OCI-LY7 (cell line): ENCODE measurements at regions not wholly inside any gene's neighbourhood (a gene's known extent, or its start where the extent isn't known, plus 50 kb on each side); places are given as distances from the start of the nearest gene placed in this dataset.

Experiments
- BruUV-seq: library from RNA; stranded (reverse); fragments of 400-500 nt; replicated peaks from 2 replicates; lab custom pipeline; 2021; lab: Mats Ljungman, UMichigan
- CTCF ChIA-PET: fragments of 300-600 bp; sonication (Branson Sonifier 250); formaldehyde crosslinking; loops from one replicate; lab custom pipeline; 2022; ENCODE audit warnings: antibody characterized with exemption; ENCODE audit not compliant: unreplicated experiment; lab: Charles Lee
- POLR2A ChIA-PET: fragments of 300-600 bp; sonication (Branson Sonifier 250); formaldehyde crosslinking; loops from one replicate; lab custom pipeline; 2022; ENCODE audit warnings: antibody characterized with exemption; lab: Charles Lee
- DNase-seq: peaks from one replicate; pipeline ENCODE4 v3.0.0-alpha.2; 2015; ENCODE audit warnings: low spot score
- H2AFZ ChIP-seq: fragments of 200-600 bp; sonication (generic), shearing (Covaris generic); 2 replicates; pipeline ENCODE4 v1.6.1; 2014; ENCODE audit warnings: mild to moderate bottlenecking, antibody characterized with exemption, low read length, moderate library complexity
- H3K27ac ChIP-seq: fragments of 200-600 bp; sonication (generic); 2 replicates; pipeline ENCODE4 v1.5.1; 2014; ENCODE audit warnings: mixed run types, low read depth, mild to moderate bottlenecking, moderate library complexity, low read length, inconsistent platforms; ENCODE audit not compliant: poor library complexity, severe bottlenecking
- H3K36me3 ChIP-seq: fragments of 200-600 bp; sonication (generic); 2 replicates; pipeline ENCODE4 v1.6.1; 2014; ENCODE audit warnings: mild to moderate bottlenecking, antibody characterized with exemption, low read length, moderate library complexity, mixed read lengths; ENCODE audit not compliant: insufficient read depth
- H3K4me1 ChIP-seq: fragments of 200-600 bp; sonication (generic); 2 replicates; pipeline ENCODE4 v1.5.1; 2014; ENCODE audit warnings: mild to moderate bottlenecking, low read length; ENCODE audit not compliant: insufficient read depth, poor library complexity, severe bottlenecking
- H3K4me2 ChIP-seq: fragments of 200-600 bp; sonication (generic); 2 replicates; pipeline ENCODE4 v1.6.1; 2014; ENCODE audit warnings: mild to moderate bottlenecking, low read length
- H3K4me3 ChIP-seq: fragments of 200-600 bp; sonication (generic); 2 replicates; pipeline ENCODE4 v1.5.1; 2014; ENCODE audit warnings: mild to moderate bottlenecking, low read depth, low read length; ENCODE audit not compliant: poor library complexity, severe bottlenecking
- H3K79me2 ChIP-seq: fragments of 200-600 bp; sonication (generic); 2 replicates; pipeline ENCODE4 v1.6.1; 2016; ENCODE audit warnings: low read depth, mild to moderate bottlenecking, low read length, moderate library complexity, mixed read lengths; ENCODE audit not compliant: insufficient read depth
- H3K9me2 ChIP-seq: fragments of 200-600 bp; sonication (generic); 2 replicates; pipeline ENCODE4 v1.6.1; 2016; ENCODE audit warnings: mild to moderate bottlenecking, low read length, mixed read lengths; ENCODE audit not compliant: insufficient read depth
- H3K9me3 ChIP-seq: fragments of 200-600 bp; sonication (generic); 2 replicates; pipeline ENCODE4 v1.6.1; 2014; ENCODE audit warnings: mild to moderate bottlenecking, mixed run types, low read length, mixed read lengths
- H4K20me1 ChIP-seq: fragments of 200-600 bp; sonication (generic); 2 replicates; pipeline ENCODE4 v1.6.1; 2014; ENCODE audit warnings: mild to moderate bottlenecking, antibody characterized with exemption, low read length, moderate library complexity, mixed read lengths; ENCODE audit not compliant: insufficient read depth
- EZH2phosphoT487 ChIP-seq: fragments of 200-600 bp; sonication (generic); IDR thresholded peaks from 2 replicates; pipeline ENCODE4 v1.6.1; 2018; ENCODE audit warnings: low read depth, borderline replicate concordance, mild to moderate bottlenecking, mixed run types, antibody characterized with exemption, low read length, moderate library complexity, mixed read lengths
- intact Hi-C: fragments of 100-400 bp; cut with micrococcal nuclease; formaldehyde crosslinking; loops from one replicate; pipeline ENCODE4 v1.10.0; 2022; ENCODE audit not compliant: unreplicated experiment
- TF ChIP-seq, protein P1 (sequence below): fragments of 200-600 bp; sonication (generic); conservative IDR thresholded peaks from 2 replicates; pipeline ENCODE4 v1.5.1; 2014; ENCODE audit warnings: mild to moderate bottlenecking, antibody characterized with exemption, low read length, moderate library complexity, mixed read lengths

DNA sequence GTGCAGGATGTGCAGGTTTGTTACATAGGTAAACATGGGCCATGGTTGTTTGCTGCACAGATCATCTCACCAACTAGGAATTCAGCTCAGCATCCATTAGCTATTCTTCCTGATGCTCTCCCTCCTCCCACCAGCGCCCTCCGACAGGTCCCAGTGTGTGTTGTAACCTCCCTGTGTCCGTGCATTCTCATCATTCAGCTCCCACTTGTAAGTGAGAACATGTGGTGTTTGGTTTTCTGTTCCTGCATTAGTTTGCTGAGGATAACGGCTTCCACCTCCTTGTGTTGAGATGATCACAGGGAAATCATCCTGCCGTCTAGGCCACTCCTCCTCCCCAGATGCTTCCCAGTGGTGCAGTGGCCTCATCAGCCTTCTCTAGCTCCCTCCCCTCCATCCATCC lies 261.6 kb upstream of the GALNT17 start:
- H3K79me2 ChIP-seq, result no peaks in the 10 kb centered on the region

DNA sequence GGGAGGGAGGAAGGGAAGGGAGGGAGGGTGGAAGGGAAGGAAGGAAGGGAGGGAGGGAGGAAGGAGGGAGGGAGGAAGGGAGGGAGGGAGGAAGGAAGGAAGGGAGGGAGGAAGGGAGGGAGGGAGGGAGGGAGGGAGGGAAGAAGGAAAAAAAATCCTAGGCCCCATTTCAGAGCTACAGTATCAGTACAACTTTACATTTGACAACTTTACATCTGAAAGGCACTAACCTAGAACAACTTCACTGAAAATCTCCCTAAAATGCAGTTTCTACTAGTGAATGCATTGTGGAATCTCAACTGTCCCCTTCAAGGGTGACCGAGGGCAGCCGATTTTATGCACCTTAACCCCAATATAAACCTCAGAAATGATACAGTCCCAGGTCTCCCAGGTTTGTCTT lies 259.8 kb upstream of the GALNT17 start:
- Histone ChIP-seq H3K27ac (no peak overlapping the region), H4K20me1 (no peaks in the 10 kb centered on the region), H3K9me2 (no peaks in the 10 kb centered on the region), H3K36me3 (no peaks in the 10 kb centered on the region), H3K79me2 (no peaks in the 10 kb centered on the region), H3K4me3 (no peak overlapping the region), H3K4me2 (no peak overlapping the region), H3K9me3 (no peaks in the 10 kb centered on the region), H3K4me1 (no peaks in the 10 kb centered on the region), H2AFZ (no peak overlapping the region)
- CTCF ChIA-PET, result no interaction called here
- intact Hi-C loops, result no loop called here
- TF ChIP-seq, protein P1, sequence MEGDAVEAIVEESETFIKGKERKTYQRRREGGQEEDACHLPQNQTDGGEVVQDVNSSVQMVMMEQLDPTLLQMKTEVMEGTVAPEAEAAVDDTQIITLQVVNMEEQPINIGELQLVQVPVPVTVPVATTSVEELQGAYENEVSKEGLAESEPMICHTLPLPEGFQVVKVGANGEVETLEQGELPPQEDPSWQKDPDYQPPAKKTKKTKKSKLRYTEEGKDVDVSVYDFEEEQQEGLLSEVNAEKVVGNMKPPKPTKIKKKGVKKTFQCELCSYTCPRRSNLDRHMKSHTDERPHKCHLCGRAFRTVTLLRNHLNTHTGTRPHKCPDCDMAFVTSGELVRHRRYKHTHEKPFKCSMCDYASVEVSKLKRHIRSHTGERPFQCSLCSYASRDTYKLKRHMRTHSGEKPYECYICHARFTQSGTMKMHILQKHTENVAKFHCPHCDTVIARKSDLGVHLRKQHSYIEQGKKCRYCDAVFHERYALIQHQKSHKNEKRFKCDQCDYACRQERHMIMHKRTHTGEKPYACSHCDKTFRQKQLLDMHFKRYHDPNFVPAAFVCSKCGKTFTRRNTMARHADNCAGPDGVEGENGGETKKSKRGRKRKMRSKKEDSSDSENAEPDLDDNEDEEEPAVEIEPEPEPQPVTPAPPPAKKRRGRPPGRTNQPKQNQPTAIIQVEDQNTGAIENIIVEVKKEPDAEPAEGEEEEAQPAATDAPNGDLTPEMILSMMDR, result no peak
- TF ChIP-seq EZH2phosphoT487, result no peak
- POLR2A ChIA-PET, result no interaction called here
- BruUV-seq, result no TSS peak
- no peak for DNase-seq

More for the DNA sequence above, 261.6 kb upstream of the GALNT17 start:
- intact Hi-C loops, result no loop called here
- no peaks in the 10 kb centered on the region for H4K20me1 ChIP-seq
- H3K4me3 ChIP-seq, result no peak overlapping the region
- no peaks in the 10 kb centered on the region for H3K9me3 ChIP-seq
- DNase-seq, result no peak
- BruUV-seq, result no TSS peak
- H3K4me2 ChIP-seq, result no peak overlapping the region
- TF ChIP-seq, protein P1, result no peak
- no peak for TF ChIP-seq EZH2phosphoT487
- no peaks in the 10 kb centered on the region for H3K9me2 ChIP-seq
- no peak overlapping the region for H3K27ac ChIP-seq
- ChIA-PET CTCF (no interaction called here), POLR2A (interaction anchor here (0.7 kb wide), 1 partner anchor 1870 kb away, joined by 3 read pairs; no protein-coding TSS in a partner anchor)
- no peak overlapping the region for H2AFZ ChIP-seq
- no peaks in the 10 kb centered on the region for H3K4me1 ChIP-seq
- H3K36me3 ChIP-seq, result no peaks in the 10 kb centered on the region

DNA sequence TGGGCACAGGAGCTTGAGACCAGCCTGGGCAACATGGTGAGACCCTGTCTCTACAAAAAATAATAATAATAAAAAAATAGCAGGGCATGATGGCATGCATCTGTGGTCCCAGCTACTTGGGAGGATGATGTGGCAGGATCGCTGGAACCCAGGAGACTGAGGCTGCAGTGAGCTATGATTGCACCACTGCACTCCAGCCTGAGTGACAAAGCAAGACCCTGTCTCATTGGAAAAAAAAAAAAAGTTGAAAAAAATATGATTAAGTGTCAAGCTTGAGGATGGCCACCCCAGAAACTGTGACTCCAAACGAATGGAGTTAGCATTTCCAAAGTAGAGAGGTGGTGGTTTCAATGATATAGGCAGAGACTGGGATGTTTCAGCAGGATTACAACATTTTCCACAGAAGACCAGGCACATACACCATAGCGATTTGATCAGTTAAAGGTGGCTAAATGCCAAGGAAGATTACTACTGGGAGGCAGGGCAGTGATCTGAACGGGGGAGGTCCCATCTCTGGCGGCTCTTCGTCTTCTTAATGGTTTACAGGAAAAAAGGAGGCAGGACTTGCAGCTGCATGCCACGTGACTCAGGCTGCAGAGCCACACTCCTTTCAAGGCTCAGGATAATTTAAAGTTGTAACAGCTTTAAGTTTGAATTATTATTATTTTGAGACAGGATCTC lies 250.6 kb upstream of the GALNT17 start:
- Histone ChIP-seq H3K4me1 (no peaks in the 10 kb centered on the region), H3K9me3 (no peaks in the 10 kb centered on the region), H3K4me2 (no peak overlapping the region), H4K20me1 (no peaks in the 10 kb centered on the region), H3K27ac (no peak overlapping the region), H3K79me2 (no peaks in the 10 kb centered on the region), H2AFZ (no peak overlapping the region), H3K9me2 (no peaks in the 10 kb centered on the region), H3K4me3 (no peak overlapping the region), H3K36me3 (no peaks in the 10 kb centered on the region)
- CTCF ChIA-PET, result no interaction called here
- intact Hi-C loops, result no loop called here
- no peak for DNase-seq
- BruUV-seq, result no TSS peak
- POLR2A ChIA-PET, result no interaction called here
- TF ChIP-seq, protein P1, result no peak
- no peak for TF ChIP-seq EZH2phosphoT487
